ENCODE measurements at regions not wholly inside any gene's neighbourhood (a gene's known extent, or its start where the extent isn't known, plus 50 kb on each side); places are given as distances from the start of the nearest gene placed in this dataset.
"Not testable (repeated sequence)": the region's sequence is repeated elsewhere in the genome, so short reads cannot be mapped to it uniquely, and the experiment has no call there.

DNA sequence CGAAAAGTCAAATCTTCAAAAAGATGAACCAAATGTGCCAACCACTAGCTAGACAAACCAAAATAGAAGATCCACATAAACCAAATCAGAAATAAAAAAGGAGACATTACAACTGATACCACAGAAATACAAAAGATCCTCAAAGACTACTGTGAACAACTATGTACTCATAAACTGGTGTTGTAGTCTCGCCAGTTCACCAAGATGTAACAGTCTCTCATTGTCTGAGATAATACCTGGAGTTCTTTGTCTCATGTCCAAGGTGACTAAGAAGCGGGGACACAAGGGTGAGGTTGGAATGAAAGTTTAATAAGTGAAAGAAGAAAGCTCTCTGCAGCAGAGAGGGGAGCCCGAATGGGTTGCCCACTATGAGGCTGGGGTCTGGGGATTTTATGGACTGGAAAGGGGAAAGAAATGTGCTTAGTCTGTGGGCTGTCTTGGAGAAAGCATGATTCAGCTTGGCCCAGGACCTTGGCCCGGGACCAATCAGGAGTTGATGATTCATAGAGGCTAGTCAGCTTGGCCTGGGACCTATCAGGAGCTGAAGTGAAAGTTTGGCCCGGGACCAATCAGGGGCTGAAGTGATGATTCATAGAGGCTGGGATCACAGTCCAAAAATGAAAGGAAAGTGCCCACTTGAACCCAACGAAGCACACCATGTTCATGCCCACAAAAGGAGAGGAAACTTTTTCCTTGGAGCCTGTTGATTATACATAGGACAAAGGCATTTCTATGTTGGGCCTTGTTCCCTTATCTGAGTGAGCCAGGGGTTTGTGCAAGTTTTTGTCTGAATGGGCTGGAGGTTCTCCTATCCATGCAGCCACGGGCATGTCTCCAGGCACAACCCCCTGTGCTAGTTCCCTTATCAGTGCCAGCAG lies 177.1 kb downstream of the SPIN4 start:
- not testable (repeated sequence) for TF ChIP-seq POLR2AphosphoS5 (IDR thresholded peaks at IDR 0.05)
- TF ChIP-seq, protein P1, sequence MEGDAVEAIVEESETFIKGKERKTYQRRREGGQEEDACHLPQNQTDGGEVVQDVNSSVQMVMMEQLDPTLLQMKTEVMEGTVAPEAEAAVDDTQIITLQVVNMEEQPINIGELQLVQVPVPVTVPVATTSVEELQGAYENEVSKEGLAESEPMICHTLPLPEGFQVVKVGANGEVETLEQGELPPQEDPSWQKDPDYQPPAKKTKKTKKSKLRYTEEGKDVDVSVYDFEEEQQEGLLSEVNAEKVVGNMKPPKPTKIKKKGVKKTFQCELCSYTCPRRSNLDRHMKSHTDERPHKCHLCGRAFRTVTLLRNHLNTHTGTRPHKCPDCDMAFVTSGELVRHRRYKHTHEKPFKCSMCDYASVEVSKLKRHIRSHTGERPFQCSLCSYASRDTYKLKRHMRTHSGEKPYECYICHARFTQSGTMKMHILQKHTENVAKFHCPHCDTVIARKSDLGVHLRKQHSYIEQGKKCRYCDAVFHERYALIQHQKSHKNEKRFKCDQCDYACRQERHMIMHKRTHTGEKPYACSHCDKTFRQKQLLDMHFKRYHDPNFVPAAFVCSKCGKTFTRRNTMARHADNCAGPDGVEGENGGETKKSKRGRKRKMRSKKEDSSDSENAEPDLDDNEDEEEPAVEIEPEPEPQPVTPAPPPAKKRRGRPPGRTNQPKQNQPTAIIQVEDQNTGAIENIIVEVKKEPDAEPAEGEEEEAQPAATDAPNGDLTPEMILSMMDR (IDR thresholded peaks at IDR 0.05), result not testable (repeated sequence)

Measured in upper lobe of left lung (tissue), 4 donors.